CD4-positive, alpha-beta T cell treated with Interleukin-4 for 1 hour (primary cell): ENCODE measurements at regions not wholly inside any gene's neighbourhood (a gene's known extent, or its start where the extent isn't known, plus 50 kb on each side); places are given as distances from the start of the nearest gene placed in this dataset.
"Not testable (repeated sequence)": the region's sequence is repeated elsewhere in the genome, so short reads cannot be mapped to it uniquely, and the experiment has no call there.

ENCODE experiments used
- DNase-seq, 2 donors: peaks; one replicate each; pipeline ENCODE4 v3.0.0-alpha.2; 2020 to 2022

DNA sequence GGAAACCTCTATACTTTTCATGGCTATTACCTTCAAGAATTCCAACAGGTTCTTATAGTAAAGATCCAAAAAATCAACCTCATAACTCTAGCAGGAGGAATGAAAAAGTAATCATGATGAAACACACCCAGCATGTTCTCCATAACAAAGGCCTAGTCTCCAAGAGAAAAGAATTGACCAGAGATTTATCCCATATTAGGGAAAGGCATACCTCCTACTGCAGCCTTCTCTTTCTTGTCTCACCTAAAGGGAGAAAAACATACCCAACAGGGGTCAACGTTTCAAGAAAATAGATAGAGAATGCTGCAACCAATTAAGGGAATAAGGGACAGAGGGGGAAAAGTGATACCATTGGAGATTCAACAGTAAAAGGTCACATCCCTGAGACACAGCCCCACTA is 262.5 kb downstream of the FRK start:
- no peak for DNase-seq

- no peak for DNase-seq
Measured at GRCh38 chr6:115796829-115797228, 263.9 kb downstream of the FRK start.

DNA sequence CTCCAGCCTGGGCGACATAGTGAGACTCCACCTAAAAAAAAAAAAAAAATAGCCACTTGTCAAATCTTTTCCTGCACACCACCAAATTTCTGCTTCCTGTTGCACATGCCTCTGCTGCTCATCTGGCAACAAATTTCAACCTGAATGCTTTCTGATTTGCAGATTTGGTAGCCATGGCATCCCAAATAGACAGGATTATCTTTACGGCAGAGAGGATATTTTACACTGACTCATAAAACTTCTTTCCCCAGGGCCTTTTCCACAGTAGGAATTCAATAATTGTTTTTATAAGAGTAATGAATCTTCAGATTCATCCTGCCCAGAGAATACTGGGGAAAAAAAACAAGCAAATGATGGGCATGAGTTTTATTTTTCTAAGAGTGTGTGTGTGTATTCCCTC is 264.6 kb downstream of the FRK start:
- DNase-seq = no peak

GRCh38 chr6:115783402-115784061 is 277.2 kb downstream of the FRK start:
- DNase-seq = no peak

DNA sequence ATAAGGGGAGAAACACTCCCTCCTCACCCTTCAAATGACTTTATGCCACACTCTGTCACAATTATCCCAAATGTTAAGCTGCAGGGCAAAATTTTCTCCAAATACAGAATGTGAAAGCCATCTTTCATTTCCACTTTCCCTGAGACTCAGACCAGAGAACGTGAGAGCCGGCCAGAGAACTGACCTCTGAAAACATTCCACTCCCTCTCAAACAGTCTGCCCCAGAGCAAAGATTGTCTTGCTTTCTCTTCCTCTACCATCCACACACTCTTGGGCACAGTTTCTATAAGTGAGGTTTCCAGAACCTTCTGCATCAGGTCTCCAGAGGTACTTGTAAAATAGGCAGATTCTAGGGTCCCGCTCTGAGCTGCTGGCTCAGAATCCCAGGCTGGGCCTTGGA is 278.1 kb downstream of the FRK start:
- no peak for DNase-seq

DNA sequence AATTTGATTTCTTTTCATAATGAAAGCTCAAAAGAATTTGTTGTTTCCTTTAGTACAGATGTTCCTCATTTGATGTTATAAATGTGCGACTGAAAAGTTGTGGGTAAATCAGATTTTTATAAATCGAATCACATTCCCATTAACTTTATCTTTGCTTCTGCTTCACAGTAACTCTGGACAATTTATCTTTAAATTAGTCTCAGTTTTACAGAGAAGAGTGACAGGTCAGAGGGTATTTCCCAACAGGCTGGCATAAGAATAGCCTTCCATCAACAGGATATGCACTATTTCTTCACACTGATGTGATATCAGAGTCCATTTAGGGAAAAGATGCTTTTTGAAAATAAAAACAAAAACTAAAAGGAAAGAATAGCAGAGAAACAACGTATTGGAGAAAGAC is 286.9 kb downstream of the FRK start:
- no peak for DNase-seq

GRCh38 chr6:115770851-115771250 is 289.8 kb downstream of the FRK start:
- DNase-seq = no peak

GRCh38 chr6:115768500-115768899 is 292.2 kb downstream of the FRK start:
- no peak for DNase-seq

DNA sequence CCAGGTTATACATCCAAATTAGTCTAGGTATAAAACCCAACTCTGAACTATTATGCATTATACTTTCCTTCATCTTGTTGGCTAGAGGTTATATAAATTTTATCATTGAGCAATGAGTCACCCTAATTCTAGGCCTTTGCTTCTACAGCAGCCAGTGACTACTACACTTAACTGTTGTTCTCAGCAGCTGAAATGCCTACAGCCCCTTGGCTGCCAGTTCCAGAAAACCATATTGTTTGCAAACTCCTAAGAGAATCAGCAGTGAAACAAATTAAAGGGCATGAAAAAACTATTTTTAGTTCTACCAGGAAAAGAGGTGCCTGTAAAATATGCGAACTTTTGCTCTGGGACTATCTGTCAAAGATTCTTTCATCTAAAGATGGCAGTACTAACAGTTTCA is 292.8 kb downstream of the FRK start:
- no peak for DNase-seq

DNA sequence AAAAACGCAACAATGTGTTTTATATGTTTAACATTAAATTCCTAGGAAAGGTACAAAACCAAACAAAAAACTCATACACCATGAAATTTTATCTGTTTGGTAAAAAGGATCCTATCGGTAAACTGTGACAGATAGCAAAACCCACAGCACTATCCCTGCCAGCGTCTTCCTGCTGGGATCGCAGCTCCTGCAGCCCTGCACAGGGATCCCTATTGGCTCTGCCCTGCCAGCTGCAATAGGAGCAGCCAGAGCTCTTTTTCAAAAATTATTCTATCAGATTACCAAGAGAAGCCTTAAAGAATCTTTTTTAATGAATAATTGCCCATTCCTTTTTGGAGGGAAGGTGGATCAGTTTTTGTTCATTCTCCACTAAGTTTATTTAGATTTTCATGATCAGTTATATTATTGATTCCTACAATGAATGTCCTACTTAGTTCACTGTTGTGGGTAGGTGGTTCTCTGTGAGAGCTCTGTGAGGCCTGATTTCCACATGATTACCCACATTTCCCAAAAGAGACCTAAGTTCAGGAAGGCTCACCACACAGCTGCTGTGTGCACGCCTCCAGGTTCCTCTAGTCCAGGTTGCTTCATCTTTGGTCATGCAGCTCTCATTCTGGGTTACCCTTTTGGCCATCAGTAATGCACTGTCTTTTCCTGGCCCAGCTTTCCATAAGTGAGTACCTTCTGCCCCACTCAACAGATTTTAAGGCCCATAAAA is 293.8 kb downstream of the FRK start:
- DNase-seq = no peak

DNA sequence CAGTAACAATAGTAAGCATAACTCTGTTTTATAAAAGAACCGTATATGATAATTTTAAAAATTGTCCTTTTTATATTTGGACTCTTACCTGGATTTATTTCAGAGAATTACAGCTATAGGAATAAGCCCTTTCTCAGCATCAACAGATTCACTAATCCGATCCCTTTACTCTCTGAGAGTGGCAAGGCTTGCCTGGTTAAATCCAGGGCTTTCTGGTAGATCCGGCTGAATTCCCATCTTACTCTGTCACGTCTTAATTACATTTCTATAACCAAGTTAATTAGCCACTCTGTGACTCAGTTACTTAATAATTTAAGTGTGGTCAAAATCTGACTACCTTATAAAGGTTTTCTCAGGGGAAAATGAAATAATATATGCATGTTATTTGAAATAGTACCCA is 294.7 kb downstream of the FRK start:
- no peak for DNase-seq

DNA sequence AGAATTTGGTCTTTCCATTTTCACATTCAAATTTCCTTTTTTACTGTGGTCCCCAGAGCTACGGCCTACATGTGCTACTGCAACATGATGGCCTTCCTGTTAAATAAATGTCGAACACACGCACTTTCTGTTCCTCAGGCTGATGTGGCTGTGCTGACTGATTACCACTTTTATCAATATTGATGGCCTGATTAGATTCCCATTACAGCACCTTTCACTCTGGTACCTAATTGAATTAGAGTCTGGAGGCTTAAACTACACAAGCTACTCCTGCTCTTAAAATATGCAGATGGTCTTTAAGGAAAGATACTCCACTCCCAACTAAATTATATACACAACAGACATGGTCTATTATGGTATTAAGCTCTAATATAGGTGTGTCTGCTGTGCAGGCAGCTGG is 301.6 kb downstream of the FRK start:
- no peak for DNase-seq

GRCh38 chr6:115753446-115753845 is 307.2 kb downstream of the FRK start:
- no peak for DNase-seq

- DNase-seq = no peak
Measured at GRCh38 chr6:115750946-115751345, 309.7 kb downstream of the FRK start.

GRCh38 chr6:115750292-115750691 is 310.4 kb downstream of the FRK start:
- DNase-seq = no peak

DNA sequence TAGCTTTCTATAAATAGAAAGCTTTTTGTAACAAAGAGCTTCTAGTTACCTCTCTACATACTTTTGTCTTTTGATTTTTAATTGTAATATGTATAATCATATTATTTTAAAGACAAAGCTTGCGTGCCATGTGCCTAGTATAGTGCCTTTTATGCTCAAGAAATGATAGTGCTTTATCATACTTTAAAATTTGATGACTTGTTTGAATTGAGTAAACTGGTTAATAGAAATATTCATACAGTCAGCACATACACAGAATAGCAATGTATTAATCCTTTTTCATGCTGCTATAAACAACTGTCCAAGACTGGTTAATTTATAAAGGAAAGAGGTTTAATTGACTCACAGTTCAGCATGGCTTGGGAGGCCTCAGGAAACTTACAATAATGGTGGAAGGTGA is 313.0 kb downstream of the FRK start:
- no peak for DNase-seq

- DNase-seq = not testable (repeated sequence)
Measured at GRCh38 chr6:115746583-115746982, 314.1 kb downstream of the FRK start.

- DNase-seq = no peak
Measured at GRCh38 chr6:115740907-115741306, 319.8 kb downstream of the FRK start.

GRCh38 chr6:115735610-115736009 is 325.1 kb downstream of the FRK start:
- DNase-seq = no peak

DNA sequence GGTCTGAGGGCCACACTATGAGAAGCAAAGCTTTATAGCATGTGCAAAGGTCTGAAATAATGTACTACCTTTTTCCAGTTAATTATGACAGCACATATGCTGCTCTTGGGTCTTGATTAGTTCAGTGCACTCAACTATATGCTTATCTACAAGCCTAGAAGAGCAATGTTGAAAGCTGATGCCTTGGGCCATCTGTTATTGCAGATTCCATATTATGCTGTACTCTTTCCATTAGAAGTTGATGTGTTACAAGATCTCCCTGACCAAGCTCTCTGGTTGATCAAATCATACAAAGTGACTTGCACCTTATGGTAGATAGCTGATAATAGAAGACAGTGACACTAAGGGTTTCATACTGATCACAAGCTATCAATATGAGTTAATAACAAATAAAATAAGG is 327.3 kb downstream of the FRK start:
- DNase-seq = no peak

GRCh38 chr6:115729036-115729435 is 331.7 kb downstream of the FRK start:
- no peak for DNase-seq

- DNase-seq = no peak
Measured at GRCh38 chr6:115728171-115728570, 332.5 kb downstream of the FRK start.

DNA sequence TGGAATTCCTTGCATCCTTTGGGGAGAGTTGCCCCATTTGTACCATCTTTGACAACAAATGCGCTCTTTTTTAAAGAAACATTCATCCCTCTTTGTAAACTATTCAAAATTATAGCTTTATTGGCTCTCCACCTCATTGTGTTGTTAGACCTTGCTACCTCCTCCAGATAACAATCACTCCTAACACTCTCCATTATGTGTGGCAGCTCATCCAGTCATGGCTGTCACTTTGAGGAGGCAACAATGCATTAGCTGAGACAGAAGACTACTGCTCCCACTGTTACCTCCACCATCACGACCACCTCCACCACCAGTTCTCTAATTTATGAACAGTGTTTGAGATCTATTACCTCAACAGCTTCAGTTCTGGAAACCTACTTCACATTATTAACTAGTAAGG is 339.1 kb downstream of the FRK start:
- no peak for DNase-seq

DNA sequence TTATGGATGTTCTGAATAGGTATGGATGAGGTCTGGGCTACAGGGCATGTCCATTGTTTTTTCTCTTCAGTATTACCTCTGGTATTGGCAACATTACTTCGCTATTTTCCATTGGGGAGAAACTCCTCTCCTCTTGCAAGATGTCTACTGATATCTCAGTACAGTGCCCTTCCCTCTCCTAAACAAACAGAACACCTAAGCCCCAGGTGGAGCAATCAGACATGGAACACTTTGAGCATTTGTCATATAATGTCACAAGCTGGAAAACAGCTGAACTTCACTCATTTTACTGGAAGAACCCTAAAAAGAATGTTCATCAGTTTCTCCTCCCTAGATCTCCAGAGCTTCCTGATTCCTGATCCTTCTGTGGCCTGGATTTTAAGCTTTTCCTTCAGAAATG is 339.8 kb downstream of the FRK start:
- no peak for DNase-seq

- DNase-seq = no peak
Measured at GRCh38 chr6:115717472-115717871, 343.2 kb downstream of the FRK start.
